ENCODE measurements at regions not wholly inside any gene's neighbourhood (a gene's known extent, or its start where the extent isn't known, plus 50 kb on each side); places are given as distances from the start of the nearest gene placed in this dataset.

- DNase-seq = no peak
Measured at GRCh38 chr3:82938821-82939328, 1177.4 kb upstream of the GBE1 start.

DNA sequence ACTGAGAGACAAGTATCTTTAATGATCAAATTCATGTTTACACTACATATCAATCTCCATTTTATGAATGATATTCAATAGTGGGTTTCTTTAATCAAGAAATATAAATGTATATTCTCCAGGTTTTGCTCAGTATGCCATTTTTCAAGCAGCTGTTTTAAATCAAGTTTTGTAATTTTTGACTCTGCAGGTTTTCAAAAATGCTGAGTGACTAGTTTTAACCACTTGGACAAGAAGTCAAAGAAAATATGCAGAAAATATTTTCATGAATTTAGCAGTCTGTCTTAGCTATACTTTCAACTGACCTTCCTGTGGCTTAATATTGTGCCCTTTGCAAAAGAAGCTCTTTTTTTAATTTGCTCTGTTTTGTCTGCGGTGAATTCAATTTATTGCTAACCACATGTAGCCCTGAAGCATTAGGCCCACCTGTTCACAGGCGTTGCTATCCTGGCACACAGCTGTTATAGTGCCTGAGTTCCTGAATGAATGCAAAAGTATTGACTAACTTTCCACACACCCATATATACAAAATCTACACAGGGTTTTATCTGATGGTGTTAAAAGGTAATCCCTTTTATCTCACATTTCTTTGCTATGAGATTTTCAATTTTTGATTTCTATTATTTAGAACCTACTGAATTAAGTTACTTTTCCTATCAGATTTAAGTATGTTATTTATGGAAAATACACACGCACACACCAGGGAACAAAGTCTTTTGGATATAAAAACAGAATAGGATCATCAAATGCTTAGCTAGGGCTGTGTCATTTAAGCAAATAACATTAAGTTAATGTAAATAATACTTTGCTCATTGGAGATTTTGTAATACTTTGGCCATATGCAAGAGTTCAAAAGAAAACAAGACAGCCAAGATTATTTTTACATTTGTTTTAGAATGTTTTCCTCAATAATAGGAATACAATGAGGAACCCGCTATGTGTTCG is 1166.1 kb upstream of the GBE1 start:
- DNase-seq = no peak

DNA sequence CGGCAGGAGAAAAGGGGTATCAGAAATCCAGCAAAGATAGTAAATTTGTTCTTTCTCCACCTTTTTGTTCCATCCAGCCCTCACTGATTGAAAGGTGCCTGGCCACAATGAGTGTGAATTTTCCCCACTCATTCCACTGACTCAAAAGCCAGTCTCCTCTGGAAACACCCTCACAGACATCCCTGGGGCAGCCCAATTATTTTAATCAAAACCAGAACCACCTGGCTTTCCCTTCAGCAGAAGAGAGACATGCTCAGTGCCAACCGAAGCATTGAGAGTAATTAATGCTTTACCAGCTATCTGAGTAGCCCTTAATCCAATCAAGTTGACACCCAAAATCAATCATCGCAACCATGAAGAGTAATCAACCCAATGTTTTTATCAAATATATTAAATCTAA is 1129.6 kb upstream of the GBE1 start:
- no peak for DNase-seq

- no peak for DNase-seq
Measured at GRCh38 chr3:82883072-82883471, 1121.6 kb upstream of the GBE1 start.

DNA sequence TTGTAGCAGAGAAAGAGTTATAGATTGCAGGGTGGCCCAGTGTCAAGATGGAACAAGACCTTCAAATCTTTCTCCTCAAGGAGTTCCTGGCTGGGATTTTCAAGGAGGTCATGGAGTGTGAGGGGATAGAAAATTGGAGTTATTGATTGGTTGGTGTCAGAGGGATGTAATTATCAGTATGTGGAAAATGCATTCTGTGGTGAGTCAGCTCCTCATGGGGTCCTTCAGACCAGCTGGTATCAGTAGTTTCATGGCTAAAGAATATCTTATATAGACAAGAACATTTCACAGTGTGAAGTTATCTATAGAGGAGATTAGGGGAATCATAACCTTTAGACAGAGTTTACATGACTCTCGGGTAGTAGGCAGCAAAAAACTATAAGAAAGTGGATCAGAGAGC is 1114.0 kb upstream of the GBE1 start:
- no peak for DNase-seq

DNA sequence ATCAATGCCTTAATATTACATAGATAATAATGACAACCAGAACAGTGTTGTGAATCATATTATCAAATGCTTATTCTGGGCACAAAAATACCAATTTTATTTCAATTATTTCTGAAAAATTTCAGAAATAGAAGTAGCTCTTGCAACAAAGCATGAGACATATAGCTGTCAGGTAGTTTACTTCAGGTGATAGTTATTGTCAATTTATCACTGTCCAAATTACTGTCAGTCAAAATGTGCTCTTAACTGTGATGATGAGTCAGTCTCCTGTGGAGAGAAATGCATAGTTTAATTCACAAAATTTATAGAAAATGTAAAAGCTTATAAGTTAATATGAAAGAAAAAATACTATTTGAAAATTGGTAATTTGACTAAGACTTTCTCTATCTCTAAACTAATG is 1078.4 kb upstream of the GBE1 start:
- DNase-seq = no peak

GRCh38 chr3:82834098-82834497 is 1072.7 kb upstream of the GBE1 start:
- DNase-seq = no peak

GRCh38 chr3:82824491-82824890 is 1063.0 kb upstream of the GBE1 start:
- DNase-seq = no peak

DNA sequence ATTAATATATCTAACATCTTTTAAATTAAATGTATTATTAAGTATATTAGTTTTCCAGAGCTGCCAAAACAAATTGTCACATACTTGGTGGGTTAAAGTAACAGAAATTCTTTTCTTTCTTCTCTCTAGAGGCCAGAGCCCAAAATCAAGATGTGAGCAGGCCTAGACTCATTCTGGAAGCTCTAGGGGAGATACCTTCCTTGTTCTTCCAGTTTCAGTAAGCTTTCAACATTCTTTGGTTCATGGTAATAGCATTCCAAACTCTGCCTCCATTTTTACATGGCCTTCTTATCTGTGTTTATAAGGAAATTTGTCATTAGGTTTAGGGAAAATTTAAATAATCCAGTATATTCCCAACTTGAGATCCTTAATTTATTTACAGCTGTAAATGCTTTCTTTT is 1054.6 kb upstream of the GBE1 start:
- no peak for DNase-seq

GRCh38 chr3:82815417-82816058 is 1054.1 kb upstream of the GBE1 start:
- no peak for DNase-seq

DNA sequence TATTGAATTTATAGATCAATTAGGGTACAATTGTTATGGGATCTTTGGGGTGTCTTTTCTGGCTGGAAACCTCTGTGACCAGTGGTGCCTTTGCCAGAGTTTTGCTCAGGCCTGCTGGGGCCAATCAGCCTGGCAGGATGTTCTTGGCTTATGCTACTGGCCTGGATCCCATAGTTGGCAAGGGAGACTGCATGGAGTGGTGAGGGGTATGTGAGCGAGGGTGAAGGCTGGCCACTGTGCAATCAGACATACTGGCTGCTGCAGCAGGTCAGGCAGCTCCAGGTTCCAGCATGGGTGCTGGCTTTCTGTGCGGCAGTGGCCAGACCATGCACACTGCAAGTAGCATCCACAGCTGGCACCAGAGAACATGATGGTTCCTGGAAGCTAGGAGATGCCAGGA is 1053.2 kb upstream of the GBE1 start:
- no peak for DNase-seq

GRCh38 chr3:82807781-82808180 is 1046.3 kb upstream of the GBE1 start:
- DNase-seq = no peak

DNA sequence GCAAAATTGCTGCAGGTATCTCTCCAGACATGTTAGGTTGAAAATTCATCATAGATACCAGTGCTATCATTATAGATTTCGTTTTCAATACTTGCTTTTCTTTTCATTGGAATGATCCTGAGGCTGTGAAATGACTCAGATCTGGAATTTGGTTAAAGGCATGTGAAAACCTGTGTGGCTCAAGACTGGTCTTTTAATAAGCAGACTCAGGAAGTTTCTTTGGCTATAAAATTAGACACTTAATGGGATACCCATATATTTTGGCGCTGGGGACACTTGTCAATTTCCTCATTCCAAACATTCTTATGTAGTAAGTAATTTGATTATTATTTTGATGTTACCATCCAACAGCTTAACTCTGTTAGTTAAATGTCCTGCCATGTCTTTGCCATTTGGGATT is 1041.1 kb upstream of the GBE1 start:
- no peak for DNase-seq

DNA sequence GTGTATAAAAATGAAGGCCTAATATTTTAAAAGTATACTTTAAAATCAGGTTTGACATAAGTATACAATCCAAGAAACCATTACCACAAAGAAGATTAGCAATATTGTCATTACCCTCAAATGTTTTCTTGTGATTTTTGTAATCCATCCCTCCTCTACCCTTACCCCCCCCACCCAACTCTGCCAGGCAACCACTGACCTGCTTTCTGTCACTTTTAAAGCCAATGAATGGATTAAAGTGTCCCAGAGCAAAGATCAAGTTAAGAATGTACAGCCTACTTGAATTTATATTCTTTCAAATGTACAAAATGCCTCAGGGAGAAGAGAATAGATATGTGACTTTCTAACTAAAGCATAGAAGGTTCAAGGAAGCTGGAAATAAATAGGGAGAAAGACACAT is 1038.8 kb upstream of the GBE1 start:
- DNase-seq = no peak

- DNase-seq = no peak
Measured at GRCh38 chr3:82796765-82797164, 1035.3 kb upstream of the GBE1 start.

DNA sequence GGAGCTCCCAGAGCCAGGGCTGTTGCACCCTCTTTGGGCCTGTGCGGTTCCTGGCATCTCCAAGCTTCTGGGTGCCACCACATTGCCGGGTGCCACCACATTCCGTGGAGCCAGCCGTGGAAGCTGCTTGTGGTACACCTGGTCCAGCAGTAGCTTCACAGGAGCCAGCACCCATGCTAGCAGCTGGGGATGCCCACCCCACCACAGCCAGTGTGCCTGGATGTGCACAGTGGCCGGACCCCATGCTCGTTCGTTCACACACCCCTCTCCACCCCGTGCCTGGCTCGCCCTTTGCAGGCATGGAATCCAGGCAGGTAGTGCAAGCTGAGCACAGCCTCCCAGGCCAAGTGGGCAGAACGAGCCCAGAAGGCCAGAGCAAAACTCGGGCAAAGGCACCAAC is 1029.8 kb upstream of the GBE1 start:
- no peak for DNase-seq

DNA sequence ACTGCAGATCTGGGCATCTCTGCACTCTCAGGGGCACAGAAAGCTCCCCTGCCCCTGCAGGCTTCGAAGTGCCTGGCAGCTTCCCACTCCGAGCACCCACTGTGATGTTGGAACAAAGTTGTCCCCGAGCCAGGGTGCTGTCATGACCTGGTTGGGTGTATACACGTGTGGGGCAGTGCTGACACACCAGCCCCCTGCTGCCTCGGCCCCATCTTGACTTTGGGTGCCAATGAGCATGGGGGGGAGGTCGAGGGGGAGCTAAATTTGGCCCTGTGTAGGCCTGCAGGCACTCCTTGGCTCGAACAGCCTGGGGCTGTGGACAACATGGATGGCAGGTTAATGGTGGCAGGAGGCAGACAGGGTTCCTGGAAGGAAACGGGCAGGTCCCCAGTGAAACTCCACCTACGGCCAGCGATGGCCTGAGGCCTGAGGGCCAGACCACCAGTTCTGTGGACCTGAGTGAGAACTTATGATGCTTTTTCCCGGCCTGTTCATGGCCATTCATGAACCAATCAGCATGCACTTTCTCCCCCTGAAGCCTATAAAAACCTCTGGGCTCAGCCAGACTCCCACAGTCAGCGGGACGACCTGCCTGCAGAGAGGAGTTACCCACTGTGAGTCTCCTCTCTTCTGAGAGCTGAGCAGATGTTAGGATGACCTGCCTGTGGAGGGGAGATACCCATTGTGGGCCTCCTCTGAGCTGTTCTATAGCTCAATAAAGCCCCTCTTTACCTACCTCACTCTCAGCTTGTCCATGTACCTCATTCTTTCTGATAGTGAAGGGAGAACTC is 1029.1 kb upstream of the GBE1 start:
- DNase-seq = no peak

- no peak for DNase-seq
Measured at GRCh38 chr3:82783194-82783593, 1021.7 kb upstream of the GBE1 start.

DNA sequence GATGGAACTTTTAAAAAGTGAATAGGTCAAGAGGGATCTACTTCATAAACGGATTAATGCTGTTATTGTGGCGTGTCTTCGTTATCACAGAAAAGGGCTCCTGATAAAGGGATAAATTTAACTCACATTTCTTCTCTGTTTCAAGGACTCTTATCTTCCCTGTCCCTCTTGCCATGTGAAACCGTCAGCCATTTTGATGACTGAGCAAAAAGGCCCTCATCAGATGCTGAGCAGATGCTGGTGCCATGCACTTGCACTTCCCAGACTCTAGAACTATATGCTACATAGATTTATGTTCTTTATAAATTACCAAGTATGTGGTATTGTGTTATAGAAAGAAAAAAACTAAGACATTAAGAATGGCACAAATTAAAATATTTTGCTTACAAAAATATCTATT is 1011.8 kb upstream of the GBE1 start:
- no peak for DNase-seq

- no peak for DNase-seq
Measured at GRCh38 chr3:82764521-82764920, 1003.1 kb upstream of the GBE1 start.

DNA sequence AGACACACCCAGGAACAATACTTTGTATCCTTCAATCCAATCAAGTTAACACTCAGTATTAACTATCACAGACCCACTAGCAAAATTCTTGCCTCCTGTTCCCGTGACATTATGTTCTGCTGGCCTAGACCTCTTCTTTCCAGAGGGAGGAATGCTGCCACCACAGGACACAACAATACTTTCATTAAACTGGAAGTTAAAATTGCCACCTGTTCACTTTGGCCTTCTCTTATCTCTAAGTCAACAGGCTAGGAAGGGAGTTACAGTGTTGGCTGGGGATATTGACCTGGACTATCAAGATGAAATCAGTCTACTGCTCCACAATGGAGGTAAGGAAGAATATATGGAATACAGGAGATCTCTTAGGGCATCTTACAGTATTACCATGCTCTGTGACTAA is 1000.4 kb upstream of the GBE1 start:
- no peak for DNase-seq

DNA sequence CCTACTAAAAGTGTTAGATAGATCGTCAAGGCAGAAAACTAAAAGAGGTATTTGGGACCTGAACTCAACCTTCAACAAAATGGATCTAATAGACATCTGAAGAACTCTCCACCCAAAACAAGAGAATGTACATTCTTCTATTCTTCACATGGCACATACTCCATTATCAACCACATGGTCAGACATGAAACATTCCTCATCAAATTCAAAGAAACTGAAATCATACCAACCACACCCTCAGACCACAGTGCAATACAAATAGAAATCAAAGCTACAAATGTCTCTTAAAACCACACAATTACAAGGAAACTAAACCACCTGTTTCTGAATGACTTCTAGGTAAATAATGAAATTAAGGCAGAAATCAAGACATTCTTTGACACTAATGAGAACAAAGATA is 984.1 kb upstream of the GBE1 start:
- no peak for DNase-seq

GRCh38 chr3:82743196-82743595 is 981.8 kb upstream of the GBE1 start:
- DNase-seq = no peak

DNA sequence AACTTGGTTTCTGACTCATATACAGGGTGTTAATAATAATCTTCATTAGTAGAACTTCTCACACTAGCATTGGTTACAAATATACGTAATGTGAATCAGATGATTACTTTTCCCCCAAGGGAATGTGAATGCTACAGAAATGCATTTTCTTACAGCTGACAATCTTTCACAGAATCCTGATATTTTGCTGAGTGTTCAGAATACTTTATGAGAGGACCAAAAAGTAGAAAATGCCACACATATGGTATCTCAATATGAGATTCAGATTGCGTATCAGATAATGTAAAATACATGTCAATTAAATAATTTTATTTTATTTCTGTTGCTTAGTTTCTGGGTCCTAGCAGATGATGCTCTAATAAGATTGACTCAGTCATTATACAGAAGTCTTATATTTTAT is 979.9 kb upstream of the GBE1 start:
- DNase-seq = no peak

All from CD4-positive, alpha-beta T cell treated with Interleukin-10 for 1 hour (primary cell).